Fibroblast of lung (primary cell): ENCODE measurements at regions not wholly inside any gene's neighbourhood (a gene's known extent, or its start where the extent isn't known, plus 50 kb on each side); places are given as distances from the start of the nearest gene placed in this dataset.
"Not testable (repeated sequence)": the region's sequence is repeated elsewhere in the genome, so short reads cannot be mapped to it uniquely, and the experiment has no call there.

Experiments
- EZH2 ChIP-seq: IDR thresholded peaks from 2 replicates; pipeline ENCODE4 v1.5.1; 2012; ENCODE audit warnings: low read length, control low read depth, mild to moderate bottlenecking; ENCODE audit errors: missing control alignments
- TF ChIP-seq, protein P1 (sequence below), 2 donors: IDR thresholded peaks in 1 of 2; conservative IDR thresholded peaks in 1 of 2; 1 replicate in 1 of 2; 2 replicates in 1 of 2; pipeline ENCODE4 v1.5.1; 2011 to 2012; ENCODE audit warnings: low read length in 2 of 2, control low read depth in 1 of 2, inconsistent platforms in 1 of 2, low read depth in 1 of 2, mild to moderate bottlenecking in 1 of 2

GRCh38 chr2:138085441-138085840 lies 121.2 kb downstream of the HNMT start:
- TF ChIP-seq, protein P1, sequence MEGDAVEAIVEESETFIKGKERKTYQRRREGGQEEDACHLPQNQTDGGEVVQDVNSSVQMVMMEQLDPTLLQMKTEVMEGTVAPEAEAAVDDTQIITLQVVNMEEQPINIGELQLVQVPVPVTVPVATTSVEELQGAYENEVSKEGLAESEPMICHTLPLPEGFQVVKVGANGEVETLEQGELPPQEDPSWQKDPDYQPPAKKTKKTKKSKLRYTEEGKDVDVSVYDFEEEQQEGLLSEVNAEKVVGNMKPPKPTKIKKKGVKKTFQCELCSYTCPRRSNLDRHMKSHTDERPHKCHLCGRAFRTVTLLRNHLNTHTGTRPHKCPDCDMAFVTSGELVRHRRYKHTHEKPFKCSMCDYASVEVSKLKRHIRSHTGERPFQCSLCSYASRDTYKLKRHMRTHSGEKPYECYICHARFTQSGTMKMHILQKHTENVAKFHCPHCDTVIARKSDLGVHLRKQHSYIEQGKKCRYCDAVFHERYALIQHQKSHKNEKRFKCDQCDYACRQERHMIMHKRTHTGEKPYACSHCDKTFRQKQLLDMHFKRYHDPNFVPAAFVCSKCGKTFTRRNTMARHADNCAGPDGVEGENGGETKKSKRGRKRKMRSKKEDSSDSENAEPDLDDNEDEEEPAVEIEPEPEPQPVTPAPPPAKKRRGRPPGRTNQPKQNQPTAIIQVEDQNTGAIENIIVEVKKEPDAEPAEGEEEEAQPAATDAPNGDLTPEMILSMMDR (conservative IDR thresholded peaks at IDR 0.05 in 1 of 2, IDR thresholded peaks at IDR 0.05 in 1 of 2; ENCODE audit: low read depth in 1 of 2, low read length in 2 of 2): not testable (repeated sequence)
- not testable (repeated sequence) for TF ChIP-seq EZH2
